Activated naive CD4-positive, alpha-beta T cell (primary cell): ENCODE measurements at regions not wholly inside any gene's neighbourhood (a gene's known extent, or its start where the extent isn't known, plus 50 kb on each side); places are given as distances from the start of the nearest gene placed in this dataset.

Experiments
- DNase-seq, 4 experiments: peaks; one replicate each; lab custom pipeline; 2025; lab: John Stamatoyannopoulos, UW

- no peak for DNase-seq
Observed at GRCh38 chr16:87552072-87552718, 50.1 kb upstream of the JPH3 start.

DNA sequence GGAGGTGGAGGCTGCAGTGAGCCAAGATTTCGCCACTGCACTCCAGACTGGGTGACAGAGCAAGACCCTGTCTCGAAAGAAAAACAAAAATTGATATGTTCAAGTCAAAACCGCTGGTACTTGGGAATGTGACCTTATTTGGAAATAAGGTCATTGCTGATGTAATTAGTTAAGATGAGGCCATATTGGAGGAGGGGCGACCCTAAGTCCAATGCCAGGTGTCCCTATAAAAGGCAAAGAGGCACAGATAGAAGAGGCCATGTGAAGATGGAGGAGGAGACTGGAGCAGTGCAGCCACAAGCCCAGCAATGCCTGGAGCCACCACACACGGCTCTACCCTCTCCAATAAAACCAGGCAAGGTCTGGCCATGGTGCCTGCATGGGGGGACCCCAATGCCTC is 50.8 kb upstream of the JPH3 start:
- no peak for DNase-seq

- DNase-seq = peak; percentile 19 to 59 (median 28)
Observed at GRCh38 chr16:87550495-87550961, 51.8 kb upstream of the JPH3 start.

GRCh38 chr16:87549627-87550494 is 52.4 kb upstream of the JPH3 start:
- no peak for DNase-seq

GRCh38 chr16:87548046-87548445 is 54.3 kb upstream of the JPH3 start:
- no peak for DNase-seq

DNA sequence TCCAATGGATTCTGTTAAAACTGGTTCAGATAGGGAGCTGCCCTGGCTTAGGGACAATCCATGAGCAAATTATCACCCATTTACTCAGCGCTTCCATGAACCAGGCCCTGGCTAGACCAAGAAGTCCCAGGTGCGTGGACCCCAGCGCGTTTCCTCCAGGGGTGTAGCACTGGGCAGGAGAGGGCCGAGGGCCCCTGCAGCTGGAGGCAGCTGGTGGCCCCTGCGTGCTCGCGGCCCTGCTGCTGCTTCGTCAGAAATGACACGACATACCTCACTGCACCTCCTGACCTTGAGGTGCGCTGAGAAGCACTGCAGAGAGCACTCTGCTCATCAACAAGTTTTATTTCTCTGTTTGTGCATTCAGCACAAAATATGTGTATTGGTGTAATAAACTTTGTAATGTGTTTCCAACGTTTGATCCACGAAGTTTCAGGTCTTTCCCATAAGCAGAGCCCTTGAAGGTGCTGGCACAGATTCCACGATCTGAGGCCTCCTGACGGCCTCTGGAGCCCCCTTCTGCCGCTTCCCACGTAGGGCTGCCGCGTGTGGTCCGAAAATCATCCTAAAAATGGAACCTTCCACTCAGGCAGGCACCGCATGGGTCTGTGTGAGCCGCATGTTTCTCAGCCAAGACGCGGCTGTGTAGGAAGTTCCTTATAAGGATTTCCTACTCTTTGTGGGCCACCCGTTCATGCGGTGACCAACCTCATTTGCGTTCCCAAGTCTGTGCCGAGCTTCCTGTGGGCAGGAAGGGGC is 50.8 kb upstream of the ZCCHC14 start:
- no peak for DNase-seq

GRCh38 chr16:87542531-87543102 is 49.8 kb upstream of the ZCCHC14 start:
- DNase-seq = no peak
